ENCODE measurements at regions not wholly inside any gene's neighbourhood (a gene's known extent, or its start where the extent isn't known, plus 50 kb on each side); places are given as distances from the start of the nearest gene placed in this dataset.

DNA sequence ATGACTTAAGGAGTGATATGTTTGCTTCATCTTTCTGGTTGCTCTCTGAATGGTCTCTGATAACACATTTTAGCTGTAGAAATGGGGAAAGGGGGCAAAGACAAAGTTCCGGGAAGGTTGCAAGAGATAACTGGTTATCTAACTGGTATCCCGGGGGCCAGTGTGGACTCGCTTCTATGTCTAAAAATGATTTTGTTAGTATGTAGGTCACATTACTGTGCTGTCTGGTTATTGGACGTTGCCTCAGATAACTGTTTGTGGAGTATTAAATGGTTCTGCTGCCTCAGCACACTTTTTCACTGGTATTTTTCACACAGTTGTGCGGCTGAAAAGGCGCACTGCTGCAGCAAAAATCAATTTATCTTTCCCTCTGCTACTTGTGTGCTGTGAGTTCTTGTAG lies 63.0 kb upstream of the ZNF536 start:
- DNase-seq (ENCODE audit: low read depth) = no peak

DNA sequence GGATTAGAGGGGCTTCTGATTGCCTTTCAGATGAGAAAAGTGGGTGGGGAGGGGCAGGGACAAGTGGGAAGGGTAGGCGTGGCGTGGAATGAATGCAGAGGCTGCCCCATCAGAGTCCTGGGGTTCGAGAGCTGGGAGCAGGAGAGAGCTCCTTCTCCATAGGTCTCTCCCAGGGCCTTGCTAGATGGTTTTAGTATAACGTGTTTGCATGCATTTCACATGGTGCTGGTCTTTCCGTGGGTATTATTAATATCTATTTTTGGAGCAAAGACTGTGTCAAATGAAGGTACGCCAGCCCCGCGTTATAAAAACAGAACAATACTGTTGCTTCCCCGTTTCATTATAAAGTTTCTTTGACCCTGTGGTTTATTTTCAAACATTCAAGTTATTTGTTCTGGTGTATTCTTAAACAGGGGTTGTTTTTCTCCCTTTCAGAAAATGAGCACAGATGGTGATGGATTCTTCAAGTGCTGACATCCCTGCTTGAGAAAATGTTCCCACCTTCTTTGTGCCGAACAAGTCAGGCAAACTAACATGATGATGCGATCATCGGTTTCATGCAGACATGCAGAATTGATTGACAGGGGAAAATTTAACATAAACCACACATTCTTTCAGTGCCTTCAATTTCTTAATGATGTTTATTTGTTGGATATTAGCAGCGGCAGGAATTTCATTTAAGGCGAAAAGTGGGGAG lies 62.1 kb upstream of the ZNF536 start:
- no peak for DNase-seq (ENCODE audit: low read depth)

DNA sequence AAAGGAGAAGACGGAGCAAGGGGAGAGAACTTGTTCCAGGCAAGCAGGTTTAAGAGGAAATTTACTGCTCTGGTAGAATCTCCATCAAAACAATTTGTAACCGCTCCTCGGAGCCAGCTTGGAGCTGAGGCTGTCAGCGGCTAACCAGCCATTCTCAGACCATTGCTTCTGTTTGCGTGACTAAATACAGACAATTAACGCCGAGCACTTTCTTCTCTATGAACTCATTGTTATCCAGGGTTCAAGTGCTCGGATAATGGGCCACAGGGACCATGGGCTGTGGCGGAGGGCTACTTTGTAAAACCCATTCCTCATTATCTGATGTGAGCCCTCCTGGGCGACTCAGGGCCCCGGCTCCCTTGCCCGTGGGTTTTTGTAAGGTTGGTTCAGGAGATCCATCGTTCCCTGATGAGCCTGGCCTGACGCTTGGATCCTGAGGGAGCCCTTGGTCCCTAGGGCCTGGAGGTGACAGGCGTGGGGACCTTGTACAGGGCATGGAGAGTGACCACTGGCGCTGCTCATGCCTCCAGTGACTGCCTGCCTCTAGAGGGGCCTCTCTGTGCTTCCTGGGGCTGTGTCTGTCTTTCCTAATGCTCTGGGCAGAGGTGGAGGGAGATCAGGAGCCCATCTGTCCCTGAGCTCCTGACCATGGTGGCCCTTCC lies 61.5 kb upstream of the ZNF536 start:
- no peak for DNase-seq (ENCODE audit: low read depth)

DNA sequence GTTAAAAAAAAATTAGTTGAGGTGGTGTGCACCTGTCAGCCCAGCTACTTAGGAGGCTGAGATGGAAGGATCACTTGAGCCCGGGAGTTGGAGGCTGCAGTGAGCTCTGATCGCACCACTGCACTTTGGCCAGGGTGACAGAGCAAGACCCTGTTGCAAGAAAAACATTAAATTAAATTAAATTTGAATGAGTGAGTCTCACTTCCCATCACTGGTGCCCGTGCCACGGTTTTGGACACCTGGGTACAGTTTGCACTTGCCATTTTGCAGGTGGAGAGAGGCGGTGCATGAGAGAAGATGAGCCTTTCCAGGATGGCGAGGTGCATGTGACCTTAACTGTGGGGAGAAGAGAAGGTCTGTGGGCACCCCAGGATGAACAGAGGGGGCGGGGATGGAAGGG lies 60.3 kb upstream of the ZNF536 start:
- no peak for DNase-seq (ENCODE audit: low read depth)

DNA sequence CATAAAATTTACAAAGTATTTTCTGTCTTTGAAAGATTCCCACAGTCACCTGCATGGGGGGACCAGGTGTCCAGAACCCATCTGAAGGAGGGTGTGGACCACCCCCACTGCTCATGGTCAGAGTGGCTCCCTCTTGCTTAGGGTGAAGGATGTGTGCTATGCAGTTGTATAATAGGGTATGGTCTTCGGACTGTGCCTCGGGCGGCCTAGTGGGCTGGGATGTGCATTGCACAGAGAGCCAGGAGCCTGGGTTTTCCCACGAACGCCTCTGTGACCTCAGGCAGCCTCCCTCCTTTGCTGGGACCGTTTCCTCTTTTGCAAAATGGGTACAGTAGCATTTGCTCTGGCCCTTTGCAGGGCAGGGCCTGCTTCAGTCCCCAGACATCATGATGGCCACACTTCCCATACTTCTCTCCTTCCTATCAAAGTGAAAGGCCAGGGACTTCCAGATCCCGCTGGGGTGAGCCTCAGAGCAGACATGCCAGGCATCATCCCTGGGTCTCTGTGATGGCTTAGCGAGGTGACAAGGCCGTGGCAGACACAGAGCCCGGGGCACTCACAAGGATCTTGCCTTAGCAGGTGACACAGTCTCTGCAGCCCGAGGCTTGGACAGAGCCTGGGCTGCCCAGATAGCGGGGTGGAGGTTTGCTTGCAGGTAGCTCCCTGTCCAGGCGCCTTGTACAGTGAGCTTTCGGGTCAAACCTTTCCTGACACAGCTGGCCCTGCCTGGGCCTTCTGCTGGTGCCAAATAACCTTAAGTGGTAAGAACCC lies 59.4 kb upstream of the ZNF536 start:
- no peak for DNase-seq (ENCODE audit: low read depth)

DNA sequence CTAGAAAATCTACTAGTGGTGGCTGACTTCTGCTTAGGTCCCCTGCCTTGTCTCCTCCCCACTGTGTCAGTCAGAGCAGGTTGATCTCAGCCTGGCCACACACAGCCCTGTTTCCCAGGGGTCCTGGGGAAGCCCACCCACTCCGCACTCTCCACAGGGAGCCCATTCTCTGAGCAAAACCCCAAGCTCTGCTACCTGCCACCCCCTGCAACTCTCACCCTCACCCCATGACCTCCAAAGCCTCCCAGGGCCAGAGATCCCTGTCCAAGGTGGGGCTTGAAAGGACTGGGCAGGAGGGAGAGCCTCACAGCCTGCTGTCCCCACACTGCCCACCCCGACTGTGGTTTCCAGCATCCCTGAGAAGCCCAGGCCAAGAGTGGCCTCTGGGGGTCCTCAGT lies 58.8 kb upstream of the ZNF536 start:
- DNase-seq (ENCODE audit: low read depth) = no peak

DNA sequence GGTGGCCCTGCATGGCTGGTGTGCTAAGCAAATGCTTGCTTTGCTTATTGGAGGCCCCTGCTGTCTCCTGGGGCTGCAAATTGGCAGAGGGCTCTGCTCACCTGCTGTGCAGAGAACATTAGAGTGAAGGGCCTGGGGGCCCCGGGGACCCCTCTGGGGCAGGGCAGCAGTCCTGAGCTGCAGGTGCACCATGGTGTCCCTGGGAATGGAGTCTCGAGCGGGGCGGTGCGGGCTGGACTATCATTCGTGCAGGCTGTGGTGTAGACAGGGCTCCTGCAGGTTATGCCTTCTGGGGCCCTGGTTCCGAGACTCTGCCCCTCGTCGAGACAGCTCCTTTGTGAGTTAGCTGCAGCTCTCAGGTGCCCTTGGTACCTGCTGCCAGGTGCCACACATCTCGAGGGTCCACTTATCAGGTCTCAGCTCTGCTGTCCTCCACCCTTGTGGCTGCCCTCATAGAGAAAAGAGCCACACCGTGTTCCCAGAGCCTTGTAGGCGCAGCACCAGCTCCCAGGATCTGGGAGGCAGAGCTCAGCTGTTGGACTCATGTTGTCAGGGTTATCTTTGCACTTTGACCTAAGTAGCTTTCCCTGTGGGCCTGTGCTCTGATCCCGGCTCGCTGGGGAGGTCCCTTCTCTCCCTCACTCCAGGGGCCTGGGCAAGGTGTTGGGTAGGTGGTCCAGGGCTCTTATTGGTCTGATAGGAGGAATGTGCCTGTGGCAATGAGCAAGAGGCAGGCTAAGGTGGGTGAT lies 58.0 kb upstream of the ZNF536 start:
- DNase-seq (ENCODE audit: low read depth) = no peak

DNA sequence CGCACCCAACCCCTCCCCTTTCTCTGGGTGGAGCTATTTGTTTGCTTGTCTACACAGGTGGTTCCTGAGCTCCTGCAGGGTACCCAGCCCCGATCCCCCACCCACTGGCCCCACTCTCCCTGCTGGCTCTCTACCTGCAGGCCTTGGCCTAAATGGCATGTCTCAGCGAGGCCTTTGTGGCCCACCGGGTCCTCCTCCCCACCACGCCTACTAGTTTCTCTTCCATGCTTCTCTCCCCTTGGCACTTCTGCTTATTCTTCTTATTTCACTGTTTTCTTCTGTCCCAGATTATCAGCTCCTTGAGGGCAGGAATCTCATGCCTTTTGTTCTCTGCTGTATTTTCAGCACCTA lies 57.4 kb upstream of the ZNF536 start:
- no peak for DNase-seq (ENCODE audit: low read depth)

DNA sequence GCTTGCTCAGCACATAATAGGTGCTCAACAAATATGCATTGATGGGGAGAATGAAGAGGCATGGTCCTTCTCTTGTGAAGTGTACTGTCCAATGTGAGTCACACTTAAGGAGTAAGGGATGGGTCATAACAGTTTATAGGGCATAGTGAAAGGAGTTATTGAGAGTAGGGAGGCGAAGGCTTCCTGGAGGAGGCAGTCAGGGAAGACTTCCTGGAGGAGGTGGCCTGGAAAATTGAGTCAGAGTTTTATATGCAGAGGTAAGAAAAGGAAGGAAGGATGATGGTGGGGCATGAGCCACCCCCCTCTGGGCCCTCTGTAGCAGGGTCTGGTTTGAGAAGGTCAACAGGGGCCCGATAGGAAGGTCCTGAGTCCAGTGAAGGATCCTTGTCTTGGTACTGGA lies 57.0 kb upstream of the ZNF536 start:
- no peak for DNase-seq (ENCODE audit: low read depth)

DNA sequence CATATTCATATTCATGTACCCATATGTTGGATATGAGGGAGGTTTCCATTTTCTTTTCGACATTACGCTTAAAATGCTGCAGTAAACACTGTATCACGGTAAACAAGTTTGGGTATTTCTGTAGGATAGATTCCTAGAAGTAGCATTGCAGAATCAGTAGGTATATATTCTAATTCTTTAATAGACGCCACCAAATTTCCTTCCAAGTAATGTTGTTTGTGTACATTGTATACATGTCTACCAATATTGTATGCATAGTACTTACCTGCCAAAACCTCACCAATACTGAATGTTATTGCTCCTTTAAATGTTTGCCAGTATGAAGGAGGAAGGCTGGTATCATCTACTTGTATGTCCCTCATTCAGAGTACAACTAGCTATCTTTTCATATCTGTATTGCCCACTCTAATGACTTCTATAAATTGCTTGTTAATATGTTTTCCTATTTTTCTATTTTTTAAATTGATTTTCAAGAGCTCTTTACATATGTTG lies 56.1 kb upstream of the ZNF536 start:
- no peak for DNase-seq (ENCODE audit: low read depth)

DNA sequence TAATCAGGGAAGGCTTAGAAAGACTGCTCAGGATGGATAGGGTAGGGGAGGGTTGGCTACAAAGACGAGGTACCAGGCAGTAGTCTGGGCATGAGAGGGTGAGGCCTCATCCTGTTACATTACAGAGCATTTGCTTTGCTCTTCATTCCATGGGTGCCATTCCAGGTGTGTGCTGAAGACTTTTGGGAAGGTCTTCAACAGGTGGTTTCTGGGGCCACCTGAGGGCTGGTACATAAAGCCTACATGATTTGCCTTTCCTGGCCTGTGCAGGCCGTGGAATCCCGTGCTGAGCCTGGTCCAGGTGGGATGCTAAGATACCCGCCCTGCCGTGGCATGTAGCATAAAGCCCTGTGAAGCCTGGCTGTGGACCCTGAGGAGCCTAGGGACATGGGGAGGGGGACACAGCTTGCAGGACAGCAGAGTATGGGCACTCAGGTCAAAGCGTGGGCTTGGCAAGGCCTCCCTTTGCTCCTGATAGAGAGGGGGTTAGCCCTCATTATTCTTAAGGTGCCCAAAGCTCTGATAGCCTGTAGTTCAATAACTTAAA lies 55.6 kb upstream of the ZNF536 start:
- DNase-seq (ENCODE audit: low read depth) = no peak

DNA sequence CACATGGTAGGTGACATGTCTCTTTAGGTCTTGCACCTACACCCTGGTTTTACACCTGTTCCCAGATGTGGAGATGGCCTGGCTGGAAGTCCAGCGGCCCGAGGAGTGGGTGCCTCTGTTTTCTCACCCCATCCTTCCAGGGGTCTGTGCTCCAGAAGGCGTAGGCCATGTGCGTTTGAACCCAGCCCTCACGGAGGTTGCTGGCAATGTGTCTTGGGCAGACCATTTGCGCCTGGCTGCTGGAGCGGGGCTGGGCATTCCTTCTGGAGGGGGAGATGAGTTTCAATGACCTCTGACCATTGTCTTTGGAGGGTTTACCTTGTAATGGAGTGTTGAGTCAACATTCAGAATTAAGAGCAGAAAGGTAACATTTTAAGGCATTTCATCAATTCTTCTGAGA lies 54.8 kb upstream of the ZNF536 start:
- DNase-seq (ENCODE audit: low read depth) = no peak

DNA sequence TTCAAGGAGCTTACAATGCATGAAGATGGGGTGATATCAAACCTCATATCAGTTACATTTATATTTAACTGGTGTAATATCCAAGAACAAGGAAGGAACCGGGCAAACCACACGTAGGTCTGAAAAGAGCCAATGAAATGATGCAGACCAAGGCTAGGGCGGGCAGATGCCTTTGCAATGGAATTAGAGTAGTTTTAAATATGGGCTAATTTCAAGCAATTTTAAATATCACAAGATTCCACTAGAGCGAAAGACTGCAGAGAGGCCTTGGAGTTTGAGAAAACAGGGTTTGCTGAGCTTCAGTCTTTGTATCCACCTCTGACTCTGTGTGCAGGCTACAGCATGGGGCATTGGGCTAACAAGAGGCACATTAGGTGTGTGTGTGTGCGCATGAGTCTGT lies 53.9 kb upstream of the ZNF536 start:
- no peak for DNase-seq (ENCODE audit: low read depth)

DNA sequence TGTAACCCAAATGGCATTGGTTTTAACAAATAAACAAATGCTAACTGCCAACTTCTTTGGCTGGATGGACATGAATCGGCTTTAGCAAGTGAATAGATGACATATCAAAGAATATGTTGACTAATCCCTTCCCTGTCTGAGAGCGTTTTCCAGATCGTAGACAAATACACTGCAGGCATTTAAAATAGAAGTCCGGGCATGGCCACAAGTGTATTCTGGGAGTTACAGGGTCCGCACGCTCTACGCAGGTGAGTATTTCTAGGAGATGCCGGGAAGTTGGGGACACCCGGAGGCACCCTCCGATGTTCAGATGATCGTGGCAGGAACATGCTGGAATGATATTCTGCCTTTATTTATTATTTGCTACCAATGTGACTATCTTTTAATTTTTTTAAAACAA lies 53.2 kb upstream of the ZNF536 start:
- no peak for DNase-seq (ENCODE audit: low read depth)

DNA sequence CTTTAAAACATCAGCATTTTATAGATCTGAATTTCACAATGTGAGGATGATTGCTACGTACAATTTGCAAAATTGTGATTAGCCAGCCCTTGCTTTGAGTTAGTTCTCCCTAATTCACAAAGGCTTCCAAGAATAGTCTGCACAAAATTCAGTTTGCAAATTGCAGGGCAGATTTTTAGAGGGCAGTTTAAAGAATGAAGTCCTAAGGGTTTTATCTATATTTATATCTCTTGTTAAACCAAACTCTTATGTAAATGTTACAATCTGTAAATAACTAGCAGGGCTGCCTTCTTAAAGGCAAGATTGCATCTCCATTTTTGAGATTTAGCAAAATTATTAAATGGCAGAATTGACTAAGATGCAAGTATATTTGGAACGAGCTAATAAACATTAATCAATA lies 52.8 kb upstream of the ZNF536 start:
- no peak for DNase-seq (ENCODE audit: low read depth)

DNA sequence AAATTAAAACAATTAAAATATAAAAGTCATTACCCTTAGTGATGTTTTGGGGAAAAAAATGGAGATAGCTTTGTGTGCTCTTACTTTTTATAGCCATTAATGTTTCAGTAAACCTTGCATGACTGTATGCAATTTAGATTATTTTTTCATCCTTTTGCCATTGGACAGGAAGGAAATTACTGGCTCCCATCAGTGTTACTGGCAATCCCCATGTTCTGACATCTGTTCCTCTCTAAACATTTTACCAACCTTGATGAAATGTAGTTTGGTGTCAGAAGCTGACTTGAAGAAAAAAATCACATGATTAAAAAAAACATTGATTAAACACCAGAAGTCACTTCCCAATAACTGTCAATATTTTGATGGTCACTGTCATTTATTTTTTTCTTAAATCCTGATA lies 52.3 kb upstream of the ZNF536 start:
- no peak for DNase-seq (ENCODE audit: low read depth)

DNA sequence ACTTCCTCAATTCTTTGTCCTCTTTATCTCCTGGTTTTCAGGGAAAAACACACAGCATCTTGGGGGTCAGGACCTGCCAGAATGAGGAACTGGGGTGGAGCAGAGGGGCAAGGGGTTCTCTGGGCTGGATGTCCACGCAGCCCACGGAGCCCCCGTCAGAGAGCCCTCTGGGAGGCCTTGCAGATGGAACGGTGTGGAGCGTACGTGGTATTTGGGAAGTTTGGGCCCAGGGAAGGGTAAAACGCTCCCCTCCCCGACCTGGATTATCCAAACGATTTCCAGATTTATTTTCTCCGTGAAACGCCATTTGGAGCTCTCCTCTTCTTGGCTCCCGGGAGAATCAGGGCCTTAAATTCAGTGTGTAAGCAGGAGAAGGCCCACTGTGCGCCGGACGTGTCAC lies 51.7 kb upstream of the ZNF536 start:
- no peak for DNase-seq (ENCODE audit: low read depth)

DNA sequence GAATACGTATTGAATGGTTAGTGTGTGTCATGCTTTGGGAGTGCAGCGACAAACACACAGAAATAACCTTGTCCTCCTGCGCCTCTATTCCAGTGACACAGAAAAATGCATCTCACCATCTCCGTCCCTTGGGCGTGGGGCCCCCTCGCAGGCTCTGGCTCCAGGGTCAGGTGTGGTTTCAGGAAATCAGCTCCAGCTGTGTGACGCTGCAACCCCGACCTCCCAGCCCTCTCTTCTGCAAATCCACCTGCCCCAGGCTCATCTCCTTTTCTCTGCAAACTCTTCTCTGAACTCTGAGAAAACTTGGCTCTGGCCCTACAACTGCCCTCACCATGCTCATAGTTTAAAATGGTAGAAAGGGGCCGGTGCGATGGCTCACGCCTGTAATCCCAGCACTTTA lies 51.3 kb upstream of the ZNF536 start:
- DNase-seq (ENCODE audit: low read depth) = no peak
